Heart left ventricle (tissue), 16 donors: ENCODE measurements at regions not wholly inside any gene's neighbourhood (a gene's known extent, or its start where the extent isn't known, plus 50 kb on each side); places are given as distances from the start of the nearest gene placed in this dataset.

Source experiments
- ATAC-seq, 4 donors: fragments of 200-7000 bp; cut with Tn5 transposase; one replicate each; pipeline ENCODE4 v1.9.1; 2020 to 2022; ENCODE audit warnings: moderate library complexity in 4 of 4, mild to moderate bottlenecking in 3 of 4, moderate number of reproducible peaks in 1 of 4
- DNase-seq, 5 donors: peaks; one replicate each; pipeline ENCODE4 v3.0.0-alpha.2; 2020
- H3K27ac ChIP-seq, 12 donors: fragments of 200-600 bp; sonication (generic) in 4 of 12; one replicate each; pipeline versions ENCODE4 v1.5.0 to v1.8.0; 2016 to 2022; ENCODE audit warnings: mild to moderate bottlenecking in 2 of 12
- H3K27me3 ChIP-seq, 9 donors: fragments of 200-600 bp; sonication (generic) in 2 of 9; one replicate each; pipeline versions ENCODE4 v1.5.1 to v1.8.0; 2016 to 2022; ENCODE audit warnings: mild to moderate bottlenecking in 3 of 9
- H3K36me3 ChIP-seq, 9 donors: fragments of 200-600 bp; sonication (generic) in 2 of 9; one replicate each; pipeline versions ENCODE4 v1.5.0 to v1.8.0; 2018 to 2022; ENCODE audit warnings: mild to moderate bottlenecking in 2 of 9
- H3K4me1 ChIP-seq, 12 donors: fragments of 200-600 bp; sonication (generic) in 4 of 12; one replicate each; pipeline versions ENCODE4 v1.5.0 to v1.8.0; 2016 to 2022; ENCODE audit warnings: mild to moderate bottlenecking in 3 of 12
- H3K4me3 ChIP-seq, 12 donors: fragments of 200-600 bp; sonication (generic) in 4 of 12; one replicate each; pipeline versions ENCODE4 v1.5.0 to v1.8.0; 2017 to 2022; ENCODE audit warnings: mild to moderate bottlenecking in 9 of 12, moderate library complexity in 4 of 12
- H3K9me3 ChIP-seq, 12 donors: fragments of 200-600 bp; sonication (generic) in 4 of 12; one replicate each; pipeline versions ENCODE4 v1.5.0 to v1.8.0; 2016 to 2022; ENCODE audit warnings: mild to moderate bottlenecking in 1 of 12
- CTCF ChIP-seq, 12 donors: fragments of 200-600 bp; sonication (generic) in 4 of 12; IDR thresholded peaks; one replicate each; pipeline versions ENCODE4 v1.5.0 to v1.8.0; 2018 to 2022; ENCODE audit warnings: antibody characterized with exemption in 12 of 12, mild to moderate bottlenecking in 5 of 12
- POLR2A ChIP-seq, 2 donors: fragments of 450-650 bp; IDR thresholded peaks; one replicate each; pipeline ENCODE4 v1.6.1; 2017; ENCODE audit warnings: antibody characterized with exemption in 2 of 2, mild to moderate bottlenecking in 2 of 2, moderate library complexity in 2 of 2
- WGBS, 4 donors: extraction: QIAGEN DNeasy Blood & Tissue Kit in 2 of 4; methylation state at CpG; one replicate each; pipeline versions ENCODE4 v1.1.5 to v1.1.7; 2013 to 2018; 5-methylcytosine and 5-hydroxymethylcytosine counted together
- intact Hi-C, 10 donors: fragments of 100-400 bp; cut with DNase I; formaldehyde crosslinking; loops; one replicate each; pipeline versions ENCODE4 v1.11.1 to v1.14.2; 2022
- donor health status: ischemic (EF 13 %, LVEDD 7.1; RV severe dilation, severe dysfunction).
- donor health status: healthy with polysubstance abuse.
- donor health status: DM: no; HTN: yes; CAD: no.
- donor health status: DM: no; HTN: no; CAD: no.
- donor health status: ischemic (EF 25% LVEDD 6.9; RV normal size, moderate dysfunction).
- donor health status: ischemic (EF 25% LVEDD 5.7; RV mildly dilated, moderate dysfunction).
- donor health status: healthy.
- donor health status: DM: yes; HTN: yes; CAD: no.
- donor health status: ischemic (EF 35%, LVEDD 5.7; RV mildly dilated, moderate dysfunction).
- donor health status: nonischemic (EF 11% LVEDD 7.7; RV severe dilation, severe dysfunction).
- donor health status: DM: yes; HTN: yes; CAD: no.
- donor health status: PGD.
- donor health status: ischemic (EF 29% LVEDD 5.4; RV normal size, mild dysfunction).
- donor health status: nonischemic (EF 23%, LVEDD 6.1; RV moderate dilation, normal function).

DNA sequence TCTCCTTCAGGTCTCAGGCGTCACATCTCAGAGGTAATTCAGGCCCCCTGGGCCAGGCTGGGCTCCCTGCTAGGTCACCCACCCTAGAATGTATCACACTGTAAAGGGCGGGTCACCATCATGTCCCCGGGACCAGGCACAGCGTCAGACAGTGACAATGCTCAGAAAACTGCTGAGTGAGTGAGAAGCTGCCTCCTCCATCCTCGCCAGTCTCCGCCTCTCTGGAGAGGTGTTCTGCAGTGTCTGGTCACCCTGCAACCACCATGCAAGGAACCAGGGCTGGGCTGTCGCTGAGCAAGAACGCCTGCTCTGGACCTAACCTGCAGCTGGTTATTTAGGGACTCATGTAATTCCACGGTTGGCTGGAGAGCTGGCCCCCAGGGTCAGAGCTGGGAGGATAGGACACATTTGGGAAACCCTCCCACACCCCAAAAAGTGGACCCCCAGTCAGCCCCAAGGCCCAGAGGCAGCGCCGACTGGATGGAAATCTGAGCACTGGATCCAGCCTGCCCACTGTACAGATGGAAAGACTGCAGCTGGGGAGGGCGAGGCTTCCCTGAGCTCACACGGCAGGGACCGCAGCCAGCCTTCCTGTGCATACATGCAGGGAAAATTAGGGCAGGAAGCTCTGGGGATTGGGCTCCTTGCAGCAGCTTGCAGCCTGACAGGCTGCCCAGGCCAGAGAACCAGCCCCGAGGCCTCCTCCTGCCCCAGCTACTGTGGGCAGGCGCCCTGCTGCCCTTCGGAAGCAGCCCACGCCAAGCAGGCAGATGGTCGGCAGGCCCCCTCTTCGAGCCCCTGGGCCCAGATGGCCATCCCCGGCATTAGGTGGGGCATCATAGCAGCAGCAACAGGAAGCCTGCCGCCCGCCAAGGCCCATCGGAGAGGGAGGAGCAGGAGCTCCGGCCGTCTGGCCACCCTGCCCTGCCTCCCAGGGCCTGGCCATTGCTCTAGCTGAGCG is 105.4 kb upstream of the ZMIZ1 start:
- peak in 4 of 5 donors; percentile 37 to 77 (median 58) for DNase-seq
- Histone ChIP-seq H3K36me3 (no peaks in the 10 kb centered on the region), H3K27me3 (no peaks in the 10 kb centered on the region), H3K9me3 (no peaks in the 10 kb centered on the region), H3K4me3 (no peak overlapping the region), H3K4me1 (peaks cover 0 to 44% (median 20%) of the 10 kb centered on the region in 12 donors), H3K27ac (peak overlapping the region in 6 of 12 donors; percentile 11 to 30 (median 20))
- 68 to 89% (median 74%) methylated on average over 15 to 27 of the region's 27 CpGs for WGBS, 4 donors
- intact Hi-C loops, result no loop called here
- no peak for TF ChIP-seq CTCF (IDR thresholded peaks at IDR 0.05)
- TF ChIP-seq POLR2A (IDR thresholded peaks at IDR 0.05), result no peak
- ATAC-seq, result peak in 3 of 4 donors; percentile 39 to 49 (median 40)

DNA sequence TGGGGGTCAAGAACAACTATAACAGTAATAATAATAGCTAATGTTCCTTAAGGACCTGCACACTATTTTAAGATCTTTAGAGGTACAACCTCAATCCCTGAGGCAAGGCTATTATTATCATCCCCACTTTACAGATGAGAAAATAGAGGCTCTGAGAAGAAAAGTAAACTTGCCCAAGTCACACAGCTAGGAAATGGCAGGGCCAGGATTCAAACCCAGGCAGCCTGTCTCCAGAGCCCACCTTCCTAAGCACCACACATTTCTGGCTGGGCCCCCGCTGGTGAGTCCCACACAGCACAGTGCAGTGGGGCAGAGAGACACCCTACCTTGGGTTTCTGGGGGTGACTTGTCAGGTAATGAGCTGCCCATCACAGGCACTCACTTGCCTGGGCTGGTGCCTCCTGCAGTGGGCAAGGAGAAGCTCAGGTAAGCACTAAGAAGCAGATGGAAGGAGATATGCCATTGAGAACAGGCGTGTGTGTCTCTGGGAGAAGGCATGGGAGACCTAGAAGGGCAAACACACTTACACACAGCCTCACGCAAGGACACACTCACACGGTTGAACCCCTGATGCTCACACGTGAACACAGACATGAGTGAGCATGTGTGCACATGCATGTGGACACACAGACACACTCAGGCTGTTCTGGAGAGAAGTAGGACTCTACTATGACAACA is 104.4 kb upstream of the ZMIZ1 start:
- DNase-seq, result peak in 1 of 5 donors; percentile 44

DNA sequence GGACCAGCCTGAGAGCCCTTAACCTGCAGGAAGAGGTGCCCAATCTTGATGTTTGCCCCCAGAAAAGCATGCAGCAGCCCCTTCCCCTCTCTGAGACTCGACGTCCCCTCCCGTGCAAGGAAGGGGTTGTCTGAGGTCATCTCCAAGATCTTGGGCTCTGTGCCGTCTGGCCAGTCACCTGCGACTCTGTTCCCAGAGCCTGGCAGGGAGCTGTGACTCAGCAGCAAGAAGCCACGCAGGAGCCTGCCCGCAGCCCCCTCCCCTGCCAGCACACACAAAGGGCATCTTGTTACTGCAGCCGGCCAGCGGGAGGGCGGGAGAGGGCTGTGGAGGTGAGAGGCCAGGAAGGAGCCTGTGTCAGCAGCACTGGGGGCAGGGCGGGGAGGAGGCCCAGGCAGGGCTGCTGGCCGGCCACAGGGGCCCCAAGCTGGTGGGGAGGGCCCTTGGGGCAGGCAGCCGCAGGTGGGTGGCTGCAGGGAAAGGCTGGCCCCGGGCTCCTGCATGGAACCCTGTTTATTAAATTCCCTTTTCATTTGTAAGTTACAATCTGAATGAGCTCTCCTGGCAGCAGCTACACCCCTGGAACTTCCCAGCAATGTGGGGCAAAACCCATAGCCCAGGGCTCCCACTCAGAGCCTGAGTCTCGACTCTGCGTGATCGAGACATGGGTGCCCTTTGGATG is 103.7 kb upstream of the ZMIZ1 start:
- 68 to 75% (median 70%) methylated on average over 10 to 17 of the region's 17 CpGs for WGBS, 4 donors
- peaks cover 0 to 40% (median 18%) of the 10 kb centered on the region in 12 donors for H3K4me1 ChIP-seq
- TF ChIP-seq CTCF (IDR thresholded peaks at IDR 0.05) (no peak), POLR2A (IDR thresholded peaks at IDR 0.05) (no peak)
- ATAC-seq (peak in 2 of 4 donors; percentile 45 to 48), DNase-seq (peak in 2 of 5 donors; percentile 64 to 69)
- H3K27ac ChIP-seq, result peak overlapping the region in 1 of 12 donors; percentile 4
- H3K9me3 ChIP-seq, result no peaks in the 10 kb centered on the region
- H3K36me3 ChIP-seq, result no peaks in the 10 kb centered on the region
- no peaks in the 10 kb centered on the region for H3K27me3 ChIP-seq
- intact Hi-C loops, result no loop called here
- no peak overlapping the region for H3K4me3 ChIP-seq

More for the DNA sequence above, 104.4 kb upstream of the ZMIZ1 start:
- no peak for ATAC-seq
- no peaks in the 10 kb centered on the region for H3K27me3 ChIP-seq
- WGBS, 4 donors, result 81 to 98% (median 94%) methylated on average over 5 of the region's 5 CpGs
- TF ChIP-seq CTCF (IDR thresholded peaks at IDR 0.05) (no peak), POLR2A (IDR thresholded peaks at IDR 0.05) (no peak)
- peaks cover 0 to 47% (median 20%) of the 10 kb centered on the region in 12 donors for H3K4me1 ChIP-seq
- H3K27ac ChIP-seq, result peak overlapping the region in 2 of 12 donors; percentile 14 to 30
- no peak overlapping the region for H3K4me3 ChIP-seq
- H3K36me3 ChIP-seq, result no peaks in the 10 kb centered on the region
- H3K9me3 ChIP-seq, result no peaks in the 10 kb centered on the region
- intact Hi-C loops, result no loop called here
